Smooth muscle cell (in vitro differentiated cells): ENCODE measurements at regions not wholly inside any gene's neighbourhood (a gene's known extent, or its start where the extent isn't known, plus 50 kb on each side); places are given as distances from the start of the nearest gene placed in this dataset.

ENCODE experiments used
- DNase-seq: peaks from one replicate; lab custom pipeline; 2025; ENCODE audit not compliant: unreplicated experiment; lab: John Stamatoyannopoulos, UW
- H2AFZ ChIP-seq: fragments of 200-600 bp; sonication (generic); 2 replicates; pipeline ENCODE4 v1.6.0; 2016; ENCODE audit warnings: antibody characterized with exemption, low read depth, mild to moderate bottlenecking
- H3F3A ChIP-seq: fragments of 200-600 bp; sonication (generic); 2 replicates; pipeline ENCODE4 v1.6.0; 2017; ENCODE audit warnings: antibody characterized with exemption, low read depth
- H3K27ac ChIP-seq: fragments of 200-600 bp; sonication (generic); 2 replicates; pipeline ENCODE4 v1.5.1; 2016; ENCODE audit warnings: low read depth, mild to moderate bottlenecking
- H3K27me3 ChIP-seq: fragments of 200-600 bp; sonication (generic); 2 replicates; pipeline ENCODE4 v1.6.1; 2016; ENCODE audit warnings: low read depth, mild to moderate bottlenecking
- H3K36me3 ChIP-seq: fragments of 200-600 bp; sonication (generic); 2 replicates; pipeline ENCODE4 v1.5.1; 2016; ENCODE audit warnings: low read depth
- H3K4me1 ChIP-seq: fragments of 200-600 bp; sonication (generic); 2 replicates; pipeline ENCODE4 v1.5.1; 2016; ENCODE audit warnings: low read depth
- H3K4me2 ChIP-seq: fragments of 200-600 bp; sonication (generic); 2 replicates; pipeline ENCODE4 v1.6.0; 2016; ENCODE audit warnings: mild to moderate bottlenecking
- H3K4me3 ChIP-seq: fragments of 200-600 bp; sonication (generic); 2 replicates; pipeline ENCODE4 v1.5.1; 2016; ENCODE audit warnings: mild to moderate bottlenecking
- H3K79me2 ChIP-seq: fragments of 200-600 bp; sonication (generic); 2 replicates; pipeline ENCODE4 v1.6.0; 2016; ENCODE audit warnings: low read depth, mild to moderate bottlenecking
- H3K9ac ChIP-seq: fragments of 200-600 bp; sonication (generic); 2 replicates; pipeline ENCODE4 v1.6.0; 2016; ENCODE audit warnings: low read depth
- H3K9me3 ChIP-seq: fragments of 200-600 bp; sonication (generic); replicated peaks from 2 replicates; pipeline ENCODE4 v1.5.1; 2016; ENCODE audit warnings: low read depth
- H4K20me1 ChIP-seq: fragments of 200-600 bp; sonication (generic); 2 replicates; pipeline ENCODE4 v1.6.0; 2016; ENCODE audit warnings: low read depth
- CTCF ChIP-seq: fragments of 200-600 bp; sonication (generic); IDR thresholded peaks from 2 replicates; pipeline ENCODE4 v1.5.1; 2017; ENCODE audit warnings: borderline replicate concordance, mild to moderate bottlenecking, antibody characterized with exemption; ENCODE audit not compliant: insufficient read depth, poor library complexity, severe bottlenecking
- WGBS: methylation state at CpG from one replicate; pipeline ENCODE4 v1.1.7; 2016; ENCODE audit warnings: low lambda C conversion rate; 5-methylcytosine and 5-hydroxymethylcytosine counted together

DNA sequence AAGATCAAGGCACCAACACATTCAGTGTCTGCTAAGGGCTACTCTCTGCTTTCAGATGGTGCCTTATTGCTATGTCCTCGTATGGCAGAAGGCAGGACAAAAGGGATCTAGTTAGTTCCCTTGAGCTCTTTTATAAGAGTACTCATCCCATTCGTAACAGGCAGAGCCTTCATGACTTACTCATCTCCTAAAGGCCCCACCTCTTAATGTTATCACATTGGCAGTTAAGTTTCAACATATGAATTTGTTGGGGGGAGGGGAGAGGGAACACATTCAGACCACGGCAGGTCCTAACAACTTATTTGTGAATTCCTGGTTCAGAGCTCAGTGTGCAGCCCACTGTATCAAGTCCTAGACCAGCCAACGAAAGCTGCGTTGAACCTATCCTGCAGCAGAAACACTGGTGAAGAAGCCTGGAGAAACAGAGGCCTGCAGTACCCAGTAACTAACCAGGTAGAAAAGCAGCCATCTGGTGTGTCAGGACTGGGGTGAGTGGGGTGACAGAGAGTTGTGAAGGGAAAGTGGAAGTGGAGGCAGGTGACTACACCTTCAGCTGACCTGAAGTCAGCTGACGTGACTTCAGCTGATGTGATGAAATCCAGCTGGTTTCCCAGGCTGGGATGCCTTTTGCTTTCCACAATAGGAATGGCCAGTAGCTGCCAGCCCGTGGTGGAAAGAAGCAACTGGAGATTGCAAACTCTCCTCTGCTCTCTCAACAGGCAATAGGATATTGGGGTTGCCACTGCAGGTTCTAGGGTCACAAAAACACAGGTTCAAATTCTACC, 101.6 kb upstream of the PLXNC1 start:
- TF ChIP-seq CTCF: no peak
- H3K9ac ChIP-seq: no peak overlapping the region
- no peaks in the 10 kb centered on the region for H3F3A ChIP-seq
- no peak for DNase-seq
- H3K4me2 ChIP-seq: no peak overlapping the region
- no peaks in the 10 kb centered on the region for H3K36me3 ChIP-seq
- no peak overlapping the region for H2AFZ ChIP-seq
- no peaks in the 10 kb centered on the region for H3K27me3 ChIP-seq
- 84% methylated on average over 7 of the region's 7 CpGs for WGBS
- H4K20me1 ChIP-seq: no peaks in the 10 kb centered on the region
- H3K4me3 ChIP-seq: no peak overlapping the region
- H3K27ac ChIP-seq: no peak overlapping the region
- no peaks in the 10 kb centered on the region for H3K9me3 ChIP-seq
- peaks cover 13% of the 10 kb centered on the region for H3K4me1 ChIP-seq
- H3K79me2 ChIP-seq: no peaks in the 10 kb centered on the region

DNA sequence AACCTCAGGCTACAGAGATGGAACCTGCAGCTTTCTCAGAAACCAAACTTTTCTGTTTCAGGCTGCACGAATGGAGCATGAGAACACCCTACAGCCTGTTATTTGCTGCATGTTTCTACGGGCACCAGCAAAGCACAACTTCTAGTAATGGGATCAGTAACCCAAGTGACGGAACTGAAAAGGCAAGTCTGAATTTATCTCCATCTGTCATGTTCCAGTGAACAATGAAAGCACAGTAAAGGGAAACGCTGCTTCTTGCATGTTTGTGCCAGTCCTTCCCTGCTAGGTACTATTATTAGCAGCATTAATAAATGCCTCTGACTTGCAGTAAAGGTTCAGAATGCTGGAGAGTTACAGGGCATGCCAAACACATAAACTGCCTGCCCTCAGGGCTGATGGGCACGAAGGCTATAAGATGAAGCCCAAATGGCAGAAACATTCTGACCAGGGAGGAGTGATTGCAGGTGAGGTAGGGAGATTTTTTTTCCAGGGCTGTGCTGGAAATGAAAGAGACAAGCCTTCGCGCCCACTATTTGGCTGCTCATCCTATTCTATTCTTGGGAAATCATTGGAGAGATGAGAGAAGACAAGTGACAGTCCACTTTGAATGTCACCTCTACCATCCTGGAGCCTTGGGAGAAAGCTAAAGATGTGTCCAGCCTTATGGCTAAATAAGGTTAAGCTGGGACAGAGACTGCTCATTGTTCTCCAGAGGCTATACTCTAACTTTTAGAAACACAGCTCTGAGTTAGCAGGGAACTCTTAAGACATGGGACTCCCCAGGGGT, 100.4 kb upstream of the PLXNC1 start:
- H3K36me3 ChIP-seq: no peaks in the 10 kb centered on the region
- no peak overlapping the region for H3K4me2 ChIP-seq
- no peak overlapping the region for H3K9ac ChIP-seq
- no peak overlapping the region for H3K27ac ChIP-seq
- DNase-seq: no peak
- no peaks in the 10 kb centered on the region for H3K79me2 ChIP-seq
- H3K27me3 ChIP-seq: no peaks in the 10 kb centered on the region
- H3K9me3 ChIP-seq: no peaks in the 10 kb centered on the region
- no peak overlapping the region for H2AFZ ChIP-seq
- WGBS: 66% methylated on average over 7 of the region's 7 CpGs
- no peak for TF ChIP-seq CTCF
- no peaks in the 10 kb centered on the region for H4K20me1 ChIP-seq
- no peaks in the 10 kb centered on the region for H3F3A ChIP-seq
- H3K4me3 ChIP-seq: no peak overlapping the region
- peaks cover 2% of the 10 kb centered on the region for H3K4me1 ChIP-seq

- H3K9ac ChIP-seq: no peak overlapping the region
- no peak for TF ChIP-seq CTCF
- H3K4me1 ChIP-seq: no peaks in the 10 kb centered on the region
- H3K27ac ChIP-seq: no peak overlapping the region
- H3F3A ChIP-seq: no peaks in the 10 kb centered on the region
- no peaks in the 10 kb centered on the region for H3K36me3 ChIP-seq
- no peak overlapping the region for H2AFZ ChIP-seq
- H3K79me2 ChIP-seq: no peaks in the 10 kb centered on the region
- WGBS: 89% methylated on average over 3 of the region's 3 CpGs
- H3K9me3 ChIP-seq: no peaks in the 10 kb centered on the region
- H3K4me3 ChIP-seq: no peak overlapping the region
- no peak for DNase-seq
- H3K4me2 ChIP-seq: no peak overlapping the region
- no peaks in the 10 kb centered on the region for H4K20me1 ChIP-seq
- no peaks in the 10 kb centered on the region for H3K27me3 ChIP-seq
These were observed 99.6 kb upstream of the PLXNC1 start for GRCh38 chr12:94048757-94049156.
